Hepatocyte (in vitro differentiated cells): ENCODE measurements at regions not wholly inside any gene's neighbourhood (a gene's known extent, or its start where the extent isn't known, plus 50 kb on each side); places are given as distances from the start of the nearest gene placed in this dataset.
A peak's percentile ranks its signal among the peaks of the same experiment; 100 is the strongest.

Experiments
- DNase-seq: peaks from one replicate; pipeline ENCODE4 v3.0.0-alpha.2; 2016; ENCODE audit warnings: low spot score
- H2AFZ ChIP-seq: fragments of 200-600 bp; sonication (generic); 2 replicates; pipeline ENCODE4 v1.6.0; 2016; ENCODE audit warnings: antibody characterized with exemption, mild to moderate bottlenecking
- H3K27ac ChIP-seq: fragments of 200-600 bp; sonication (generic); 2 replicates; pipeline ENCODE4 v1.5.1; 2016; ENCODE audit warnings: mild to moderate bottlenecking
- H3K27me3 ChIP-seq: fragments of 200-600 bp; sonication (generic); 2 replicates; pipeline ENCODE4 v1.6.1; 2016
- H3K36me3 ChIP-seq: fragments of 200-600 bp; sonication (generic); replicated peaks from 2 replicates; pipeline ENCODE4 v1.5.1; 2016; ENCODE audit warnings: low read depth; ENCODE audit not compliant: insufficient read depth
- H3K4me1 ChIP-seq: fragments of 200-600 bp; sonication (generic); 2 replicates; pipeline ENCODE4 v1.5.1; 2016; ENCODE audit warnings: mild to moderate bottlenecking, moderate library complexity; ENCODE audit not compliant: insufficient read depth
- H3K4me2 ChIP-seq: fragments of 200-600 bp; sonication (generic); 2 replicates; pipeline ENCODE4 v1.6.0; 2016
- H3K4me3 ChIP-seq: fragments of 200-600 bp; sonication (generic); 2 replicates; pipeline ENCODE4 v1.5.1; 2016; ENCODE audit warnings: mild to moderate bottlenecking
- H3K79me2 ChIP-seq: fragments of 200-600 bp; sonication (generic); 2 replicates; pipeline ENCODE4 v1.6.0; 2017; ENCODE audit warnings: mild to moderate bottlenecking
- H3K9me2 ChIP-seq: fragments of 200-600 bp; sonication (generic); replicated peaks from 2 replicates; pipeline ENCODE4 v1.6.0; 2017; ENCODE audit warnings: mild to moderate bottlenecking; ENCODE audit not compliant: insufficient read depth
- H3K9me3 ChIP-seq: fragments of 200-600 bp; sonication (generic); 2 replicates; pipeline ENCODE4 v1.5.1; 2016; ENCODE audit warnings: low read depth, mild to moderate bottlenecking
- H4K20me1 ChIP-seq: fragments of 200-600 bp; sonication (generic); 2 replicates; pipeline ENCODE4 v1.6.0; 2016; ENCODE audit warnings: mild to moderate bottlenecking; ENCODE audit not compliant: insufficient read depth, poor library complexity, severe bottlenecking
- EZH2 ChIP-seq: fragments of 200-600 bp; sonication (generic); IDR thresholded peaks from 2 replicates; pipeline ENCODE4 v1.6.1; 2016; ENCODE audit warnings: antibody characterized with exemption, mild to moderate bottlenecking, borderline replicate concordance
- EZH2phosphoT487 ChIP-seq: fragments of 200-600 bp; sonication (generic); IDR thresholded peaks from one replicate; pipeline ENCODE4 v1.6.1; 2018; ENCODE audit warnings: antibody characterized with exemption, mild to moderate bottlenecking, low read depth, moderate library complexity; ENCODE audit not compliant: unreplicated experiment, severe bottlenecking
- WGBS: methylation state at CpG from one replicate; pipeline ENCODE4 v1.1.6; 2016; ENCODE audit warnings: low lambda C conversion rate; ENCODE audit errors: missing lambda C conversion rate; 5-methylcytosine and 5-hydroxymethylcytosine counted together
- TF ChIP-seq, protein P1 (sequence below): fragments of 200-600 bp; sonication (generic); IDR thresholded peaks from 2 replicates; pipeline ENCODE4 v1.5.1; 2016; ENCODE audit warnings: antibody characterized with exemption, mild to moderate bottlenecking; ENCODE audit not compliant: poor library complexity

DNA sequence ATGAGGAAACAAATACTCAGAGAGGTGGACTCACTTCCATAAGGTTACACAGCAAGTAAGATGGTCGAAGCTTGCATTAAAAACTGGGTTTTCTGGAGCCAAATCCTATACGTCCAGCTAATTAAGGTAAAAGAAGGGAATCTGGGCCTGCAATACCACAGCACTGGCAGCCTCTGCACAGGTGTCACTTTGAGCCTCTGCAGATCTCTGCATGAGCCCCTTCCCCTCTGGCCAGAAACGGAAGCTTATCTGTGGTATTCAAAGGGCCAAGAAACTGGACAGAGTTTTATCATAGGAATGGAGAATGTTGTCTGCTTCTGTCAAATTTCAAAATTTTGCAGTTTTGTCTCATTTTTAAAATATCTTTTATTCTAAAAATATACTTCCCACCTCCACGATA, 76.1 kb downstream of the OSR1 start:
- no peak overlapping the region for H3K27ac ChIP-seq
- H4K20me1 ChIP-seq: no peaks in the 10 kb centered on the region
- no peak overlapping the region for H2AFZ ChIP-seq
- no peak overlapping the region for H3K4me2 ChIP-seq
- H3K36me3 ChIP-seq: no peaks in the 10 kb centered on the region
- H3K9me2 ChIP-seq: no peaks in the 10 kb centered on the region
- no peak overlapping the region for H3K4me3 ChIP-seq
- 61% methylated on average over 4 of the region's 4 CpGs for WGBS
- H3K9me3 ChIP-seq: no peaks in the 10 kb centered on the region
- H3K4me1 ChIP-seq: no peaks in the 10 kb centered on the region
- H3K27me3 ChIP-seq: no peaks in the 10 kb centered on the region
- no peak for DNase-seq
- no peak for TF ChIP-seq EZH2phosphoT487
- H3K79me2 ChIP-seq: no peaks in the 10 kb centered on the region

DNA sequence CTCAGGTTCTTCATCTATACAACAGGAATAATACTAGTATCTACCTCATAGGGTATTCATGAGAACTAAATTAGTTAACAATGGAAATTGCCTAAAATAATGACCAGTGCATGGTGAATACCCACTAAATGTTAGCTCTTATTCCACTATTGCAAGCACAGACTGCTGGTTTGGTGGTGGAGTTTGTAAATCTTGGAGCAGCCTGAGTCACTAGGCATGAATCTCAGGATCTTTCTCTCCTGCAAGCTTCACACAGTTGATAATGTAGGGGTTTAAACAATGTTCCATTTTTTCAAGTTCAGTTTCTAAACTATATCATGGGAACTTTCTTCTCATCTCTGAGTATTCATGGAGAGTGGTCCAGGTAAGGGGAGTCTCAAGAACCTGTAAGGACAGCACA, 84.0 kb downstream of the OSR1 start:
- H3K79me2 ChIP-seq: no peaks in the 10 kb centered on the region
- H3K4me2 ChIP-seq: no peak overlapping the region
- no peak overlapping the region for H3K27ac ChIP-seq
- H3K9me3 ChIP-seq: no peaks in the 10 kb centered on the region
- H3K4me1 ChIP-seq: no peaks in the 10 kb centered on the region
- H4K20me1 ChIP-seq: no peaks in the 10 kb centered on the region
- H2AFZ ChIP-seq: no peak overlapping the region
- no peaks in the 10 kb centered on the region for H3K36me3 ChIP-seq
- no peaks in the 10 kb centered on the region for H3K9me2 ChIP-seq
- H3K27me3 ChIP-seq: no peaks in the 10 kb centered on the region
- no peak overlapping the region for H3K4me3 ChIP-seq
- TF ChIP-seq EZH2phosphoT487: no peak
- TF ChIP-seq EZH2: no peak
- TF ChIP-seq, protein P1, sequence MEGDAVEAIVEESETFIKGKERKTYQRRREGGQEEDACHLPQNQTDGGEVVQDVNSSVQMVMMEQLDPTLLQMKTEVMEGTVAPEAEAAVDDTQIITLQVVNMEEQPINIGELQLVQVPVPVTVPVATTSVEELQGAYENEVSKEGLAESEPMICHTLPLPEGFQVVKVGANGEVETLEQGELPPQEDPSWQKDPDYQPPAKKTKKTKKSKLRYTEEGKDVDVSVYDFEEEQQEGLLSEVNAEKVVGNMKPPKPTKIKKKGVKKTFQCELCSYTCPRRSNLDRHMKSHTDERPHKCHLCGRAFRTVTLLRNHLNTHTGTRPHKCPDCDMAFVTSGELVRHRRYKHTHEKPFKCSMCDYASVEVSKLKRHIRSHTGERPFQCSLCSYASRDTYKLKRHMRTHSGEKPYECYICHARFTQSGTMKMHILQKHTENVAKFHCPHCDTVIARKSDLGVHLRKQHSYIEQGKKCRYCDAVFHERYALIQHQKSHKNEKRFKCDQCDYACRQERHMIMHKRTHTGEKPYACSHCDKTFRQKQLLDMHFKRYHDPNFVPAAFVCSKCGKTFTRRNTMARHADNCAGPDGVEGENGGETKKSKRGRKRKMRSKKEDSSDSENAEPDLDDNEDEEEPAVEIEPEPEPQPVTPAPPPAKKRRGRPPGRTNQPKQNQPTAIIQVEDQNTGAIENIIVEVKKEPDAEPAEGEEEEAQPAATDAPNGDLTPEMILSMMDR: no peak
- no peak for DNase-seq

DNA sequence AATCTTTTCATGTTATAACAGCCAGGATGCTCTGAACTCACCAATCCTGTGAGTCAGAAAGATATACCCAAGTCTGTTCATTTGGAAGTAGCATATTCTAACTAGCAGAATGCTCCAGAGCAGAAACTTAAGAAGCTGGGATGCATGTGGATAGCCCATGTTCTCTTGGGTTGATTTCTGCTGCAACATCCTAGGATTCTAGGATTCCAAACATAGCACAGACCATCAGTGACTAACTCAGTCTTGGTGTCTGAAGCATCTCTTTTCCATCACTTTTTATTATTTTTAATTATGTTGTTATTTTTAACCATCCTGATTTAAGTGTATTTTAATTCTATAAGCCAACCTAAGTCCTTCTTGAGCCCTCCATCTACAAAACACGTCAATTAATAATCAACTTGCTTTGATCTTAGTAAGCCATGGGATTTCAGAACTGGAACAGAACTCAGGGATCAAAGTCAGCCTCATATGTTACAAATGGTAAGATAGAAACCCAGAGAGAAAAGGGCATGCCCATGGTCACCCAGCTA, 85.4 kb downstream of the OSR1 start:
- Histone ChIP-seq H3K27ac (no peak overlapping the region), H2AFZ (no peak overlapping the region), H3K4me2 (no peak overlapping the region), H3K9me2 (no peaks in the 10 kb centered on the region), H3K36me3 (no peaks in the 10 kb centered on the region), H4K20me1 (no peaks in the 10 kb centered on the region), H3K27me3 (no peaks in the 10 kb centered on the region), H3K79me2 (no peaks in the 10 kb centered on the region), H3K9me3 (no peaks in the 10 kb centered on the region), H3K4me3 (no peak overlapping the region), H3K4me1 (no peaks in the 10 kb centered on the region)
- WGBS: 41% methylated on average over 1 of the region's 1 CpG
- DNase-seq: no peak
- TF ChIP-seq, protein P1: no peak
- TF ChIP-seq EZH2phosphoT487: peak; percentile 58

DNA sequence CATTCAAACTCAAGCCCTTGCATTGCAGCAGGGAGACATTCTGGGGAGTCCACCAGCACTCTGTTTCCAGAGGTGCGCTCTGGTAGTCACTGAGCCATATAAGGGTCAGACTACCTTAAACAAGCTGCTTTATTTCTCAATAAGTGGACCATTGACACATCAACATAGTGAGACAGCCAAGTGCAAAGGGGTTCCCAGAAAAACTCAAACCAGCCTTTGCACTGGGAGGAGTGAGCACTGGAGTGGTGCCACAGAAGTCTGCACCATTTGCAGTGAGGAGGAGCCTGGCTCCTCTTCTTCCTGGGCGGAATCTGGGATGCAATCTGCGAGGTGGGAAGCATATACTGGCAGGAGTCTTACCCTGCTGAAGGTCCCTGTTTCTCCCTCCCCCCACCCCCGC, 86.4 kb downstream of the OSR1 start:
- Histone ChIP-seq H3K4me2 (no peak overlapping the region), H4K20me1 (no peaks in the 10 kb centered on the region), H3K4me3 (no peak overlapping the region), H3K27ac (no peak overlapping the region), H3K9me2 (no peaks in the 10 kb centered on the region), H3K36me3 (no peaks in the 10 kb centered on the region), H3K9me3 (no peaks in the 10 kb centered on the region), H2AFZ (no peak overlapping the region), H3K4me1 (no peaks in the 10 kb centered on the region), H3K27me3 (no peaks in the 10 kb centered on the region), H3K79me2 (no peaks in the 10 kb centered on the region)
- TF ChIP-seq, protein P1: no peak
- TF ChIP-seq EZH2phosphoT487 (no peak), EZH2 (no peak)
- DNase-seq: no peak
- WGBS: 90% methylated on average over 4 of the region's 4 CpGs
